HG02981 (cell line): ENCODE measurements at regions not wholly inside any gene's neighbourhood (a gene's known extent, or its start where the extent isn't known, plus 50 kb on each side); places are given as distances from the start of the nearest gene placed in this dataset.

Source experiments
- ATAC-seq: cut with Tn5 transposase; IDR thresholded peaks from one replicate; pipeline ENCODE4 v1.9.1; 2021; ENCODE audit warnings: mild to moderate bottlenecking, moderate library complexity; ENCODE audit not compliant: unreplicated experiment

- no peak for ATAC-seq
Observed at GRCh38 chrX:69365755-69366154, 138.4 kb upstream of the NALF2 start.

GRCh38 chrX:69365349-69365748, 138.8 kb upstream of the NALF2 start:
- no peak for ATAC-seq

GRCh38 chrX:69362856-69363255, 141.3 kb upstream of the NALF2 start:
- no peak for ATAC-seq

GRCh38 chrX:69362354-69362753, 141.8 kb upstream of the NALF2 start:
- ATAC-seq = no peak

GRCh38 chrX:69361311-69361845, 142.7 kb upstream of the NALF2 start:
- no peak for ATAC-seq

- no peak for ATAC-seq
Observed at GRCh38 chrX:69357317-69357716, 146.8 kb upstream of the NALF2 start.

- ATAC-seq = no peak
Observed at GRCh38 chrX:69324851-69325250, 159.6 kb upstream of the PJA1 start.

GRCh38 chrX:69323786-69324720, 158.8 kb upstream of the PJA1 start:
- ATAC-seq = no peak

- no peak for ATAC-seq
Observed at GRCh38 chrX:69321789-69322188, 156.5 kb upstream of the PJA1 start.

- ATAC-seq = no peak
Observed at GRCh38 chrX:69321006-69321655, 155.9 kb upstream of the PJA1 start.

GRCh38 chrX:69320116-69320515, 154.9 kb upstream of the PJA1 start:
- ATAC-seq = no peak

GRCh38 chrX:69319376-69319775, 154.1 kb upstream of the PJA1 start:
- no peak for ATAC-seq

GRCh38 chrX:69318651-69319340, 153.5 kb upstream of the PJA1 start:
- ATAC-seq = no peak

GRCh38 chrX:69317721-69318120, 152.5 kb upstream of the PJA1 start:
- no peak for ATAC-seq

GRCh38 chrX:69314436-69315348, 149.4 kb upstream of the PJA1 start:
- ATAC-seq = no peak

GRCh38 chrX:69313617-69314290, 148.5 kb upstream of the PJA1 start:
- no peak for ATAC-seq

GRCh38 chrX:69311936-69312670, 146.8 kb upstream of the PJA1 start:
- no peak for ATAC-seq

GRCh38 chrX:69309074-69309792, 144.0 kb upstream of the PJA1 start:
- ATAC-seq = no peak
